ENCODE measurements at regions not wholly inside any gene's neighbourhood (a gene's known extent, or its start where the extent isn't known, plus 50 kb on each side); places are given as distances from the start of the nearest gene placed in this dataset.

- no peak for DNase-seq
Measured at GRCh38 chr13:89862011-89862690, 1485.3 kb upstream of the MIR17HG start.

- no peak for DNase-seq
Measured at GRCh38 chr13:89862691-89863036, 1484.8 kb upstream of the MIR17HG start.

GRCh38 chr13:89865164-89866064 lies 1482.1 kb upstream of the MIR17HG start:
- DNase-seq, result no peak

- no peak for DNase-seq
Measured at GRCh38 chr13:89869312-89869711, 1478.2 kb upstream of the MIR17HG start.

GRCh38 chr13:89878904-89879303 lies 1468.6 kb upstream of the MIR17HG start:
- DNase-seq, result no peak

GRCh38 chr13:89880201-89880600 lies 1467.3 kb upstream of the MIR17HG start:
- no peak for DNase-seq

GRCh38 chr13:89883893-89884448 lies 1463.5 kb upstream of the MIR17HG start:
- no peak for DNase-seq

- DNase-seq, result no peak
Measured at GRCh38 chr13:89890806-89891205, 1456.7 kb upstream of the MIR17HG start.

- DNase-seq, result no peak
Measured at GRCh38 chr13:89891416-89891815, 1456.1 kb upstream of the MIR17HG start.

- no peak for DNase-seq
Measured at GRCh38 chr13:89897681-89898080, 1449.8 kb upstream of the MIR17HG start.

- no peak for DNase-seq
Measured at GRCh38 chr13:89899302-89900103, 1448.0 kb upstream of the MIR17HG start.

GRCh38 chr13:89900104-89900765 lies 1447.3 kb upstream of the MIR17HG start:
- DNase-seq, result no peak

GRCh38 chr13:89902223-89902622 lies 1445.3 kb upstream of the MIR17HG start:
- no peak for DNase-seq

- DNase-seq, result no peak
Measured at GRCh38 chr13:89903115-89903514, 1444.4 kb upstream of the MIR17HG start.

GRCh38 chr13:89910166-89910565 lies 1437.3 kb upstream of the MIR17HG start:
- no peak for DNase-seq

- DNase-seq, result no peak
Measured at GRCh38 chr13:89916551-89916950, 1430.9 kb upstream of the MIR17HG start.

GRCh38 chr13:89920461-89920860 lies 1427.0 kb upstream of the MIR17HG start:
- no peak for DNase-seq

- DNase-seq, result no peak
Measured at GRCh38 chr13:89923052-89923451, 1424.4 kb upstream of the MIR17HG start.

GRCh38 chr13:89923736-89924135 lies 1423.8 kb upstream of the MIR17HG start:
- no peak for DNase-seq

- DNase-seq, result no peak
Measured at GRCh38 chr13:89925107-89925506, 1422.4 kb upstream of the MIR17HG start.

- DNase-seq, result no peak
Measured at GRCh38 chr13:89930861-89931260, 1416.6 kb upstream of the MIR17HG start.

GRCh38 chr13:89932902-89933301 lies 1414.6 kb upstream of the MIR17HG start:
- no peak for DNase-seq

- DNase-seq, result no peak
Measured at GRCh38 chr13:89936256-89936655, 1411.2 kb upstream of the MIR17HG start.

All from right forelimb (tissue), 1 donor.